ENCODE measurements at regions not wholly inside any gene's neighbourhood (a gene's known extent, or its start where the extent isn't known, plus 50 kb on each side); places are given as distances from the start of the nearest gene placed in this dataset.

DNA sequence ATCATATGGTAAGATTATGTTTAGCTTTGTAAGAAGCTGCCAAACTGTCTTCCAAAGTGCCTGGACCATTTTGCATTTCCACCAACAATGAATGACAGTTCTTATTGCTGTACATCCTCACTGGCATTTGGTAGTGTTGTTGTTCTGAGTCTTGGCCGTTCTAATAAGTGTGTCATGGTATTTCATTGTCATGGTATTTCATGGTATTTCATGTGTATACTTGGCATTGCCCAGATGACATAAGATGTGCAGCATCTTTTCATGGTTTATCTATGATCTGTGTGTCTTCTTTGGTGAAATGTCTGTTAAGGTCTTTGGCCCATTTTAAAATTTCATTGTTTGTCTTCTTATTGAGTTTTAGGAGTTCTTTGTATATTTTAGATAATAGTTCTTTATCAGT is 224.4 kb downstream of the BCAS1 start:
- no peak for TF ChIP-seq JUND (IDR thresholded peaks at IDR 0.05; ENCODE audit: low read depth)
- in situ Hi-C loops (cut with HindIII; ENCODE audit: low pct_unique_long_range_greater_than_20kb, low sequenced_read_pairs): no loop called here
- DNase-seq (ENCODE audit: low read depth in 1 of 2, low spot score in 1 of 2): no peak

DNA sequence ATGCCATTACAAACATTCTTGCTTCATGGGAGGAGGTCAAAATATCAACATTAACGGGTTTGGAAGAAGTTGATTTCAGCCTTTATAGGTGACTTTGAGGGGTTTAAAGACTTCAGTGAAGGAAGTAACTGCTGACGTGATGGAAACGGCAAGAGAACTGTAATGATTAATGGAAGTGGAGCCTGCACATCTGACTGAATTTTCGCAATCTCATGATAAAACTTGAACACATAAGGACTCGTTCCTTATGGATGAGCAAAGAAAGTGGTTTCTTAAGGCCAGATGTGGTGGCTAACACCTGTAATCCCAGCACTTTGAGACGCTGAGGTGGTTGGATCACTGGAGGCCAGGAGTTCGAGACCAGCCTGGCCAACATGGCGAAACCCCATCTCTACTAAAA is 226.1 kb downstream of the BCAS1 start:
- TF ChIP-seq JUND (IDR thresholded peaks at IDR 0.05; ENCODE audit: low read depth): no peak
- in situ Hi-C loops (cut with HindIII; ENCODE audit: low pct_unique_long_range_greater_than_20kb, low sequenced_read_pairs): no loop called here
- no peak for DNase-seq (ENCODE audit: low read depth in 1 of 2, low spot score in 1 of 2)

DNA sequence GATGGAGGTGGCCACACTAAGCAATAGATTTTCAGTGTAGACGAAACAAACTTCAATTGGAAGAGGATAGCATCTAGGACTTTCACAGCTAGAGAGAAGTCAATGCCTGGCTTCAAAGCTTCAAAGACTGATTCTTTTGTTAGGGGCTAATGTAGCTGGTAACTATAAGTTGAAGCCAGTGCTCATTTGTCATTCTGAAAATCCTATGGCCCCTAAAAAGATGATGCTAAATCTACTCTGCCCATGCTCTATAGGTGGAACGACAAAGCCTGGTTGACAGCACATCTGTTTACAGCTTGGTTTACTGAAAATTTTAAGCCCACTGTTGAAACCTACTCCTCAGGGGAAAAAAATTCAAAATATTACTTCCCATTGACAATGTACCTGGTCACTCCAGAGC is 226.7 kb downstream of the BCAS1 start:
- TF ChIP-seq JUND (IDR thresholded peaks at IDR 0.05; ENCODE audit: low read depth): no peak
- no peak for DNase-seq (ENCODE audit: low read depth in 1 of 2, low spot score in 1 of 2)
- in situ Hi-C loops (cut with HindIII; ENCODE audit: low pct_unique_long_range_greater_than_20kb, low sequenced_read_pairs): no loop called here

DNA sequence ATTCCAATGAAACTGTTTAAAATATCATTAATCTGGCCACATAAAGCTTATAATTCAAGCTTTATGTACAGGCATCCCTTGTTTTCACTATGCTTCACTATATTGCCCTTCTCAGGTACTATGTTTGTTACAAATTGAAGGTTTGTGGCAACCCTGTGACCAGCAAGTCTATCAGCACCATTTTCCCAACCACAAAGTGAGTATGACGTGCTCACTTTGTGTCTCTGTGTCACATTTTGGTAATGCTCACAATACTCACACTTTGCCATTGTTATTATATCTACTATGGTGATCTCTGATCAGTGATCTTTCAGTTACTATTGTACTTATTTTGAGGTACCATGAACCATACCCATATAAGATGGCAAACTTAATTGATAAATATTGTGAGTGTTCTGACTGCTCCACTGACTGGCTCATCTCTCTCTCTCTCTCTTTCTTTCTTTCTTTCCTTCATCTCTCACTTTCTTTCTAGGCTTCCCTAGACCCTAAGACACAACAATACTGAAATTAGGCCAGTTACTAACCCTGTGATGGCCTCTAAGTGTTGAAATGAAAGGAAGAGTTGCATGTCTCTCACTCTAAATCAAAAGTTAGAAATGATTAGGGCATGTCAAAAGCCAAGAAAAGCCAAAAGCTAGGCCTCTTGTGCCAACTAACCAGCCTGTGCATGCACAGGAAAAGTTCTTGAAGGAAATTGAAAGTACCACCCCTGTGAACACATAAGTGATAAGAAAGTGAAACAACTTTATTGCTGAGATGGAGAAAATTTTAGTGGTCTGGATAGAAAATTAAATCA is 227.9 kb downstream of the BCAS1 start:
- DNase-seq (ENCODE audit: low read depth in 1 of 2, low spot score in 1 of 2): no peak
- no peak for TF ChIP-seq JUND (IDR thresholded peaks at IDR 0.05; ENCODE audit: low read depth)
- in situ Hi-C loops (cut with HindIII; ENCODE audit: low pct_unique_long_range_greater_than_20kb, low sequenced_read_pairs): no loop called here

DNA sequence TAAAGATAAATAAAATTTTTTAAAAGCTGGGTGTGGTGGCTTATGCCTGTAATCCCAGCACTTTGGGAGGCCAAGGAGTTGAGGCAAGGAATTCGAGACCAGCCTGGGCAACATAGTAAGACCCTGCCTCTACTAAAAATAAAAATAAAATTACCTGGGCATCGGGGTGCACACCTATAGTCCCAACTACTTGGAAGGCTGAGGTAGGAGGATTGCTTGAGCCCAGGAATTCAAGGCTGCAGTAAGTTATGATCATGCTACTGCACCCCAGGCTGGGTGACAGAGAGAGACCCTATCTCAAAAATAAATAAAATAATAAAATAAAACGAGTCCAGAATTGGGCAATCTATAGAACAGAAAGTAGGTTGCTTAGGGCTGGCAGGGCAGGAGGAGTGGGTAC is 228.7 kb downstream of the BCAS1 start:
- in situ Hi-C loops (cut with HindIII; ENCODE audit: low pct_unique_long_range_greater_than_20kb, low sequenced_read_pairs): no loop called here
- TF ChIP-seq JUND (IDR thresholded peaks at IDR 0.05; ENCODE audit: low read depth): no peak
- no peak for DNase-seq (ENCODE audit: low read depth in 1 of 2, low spot score in 1 of 2)

DNA sequence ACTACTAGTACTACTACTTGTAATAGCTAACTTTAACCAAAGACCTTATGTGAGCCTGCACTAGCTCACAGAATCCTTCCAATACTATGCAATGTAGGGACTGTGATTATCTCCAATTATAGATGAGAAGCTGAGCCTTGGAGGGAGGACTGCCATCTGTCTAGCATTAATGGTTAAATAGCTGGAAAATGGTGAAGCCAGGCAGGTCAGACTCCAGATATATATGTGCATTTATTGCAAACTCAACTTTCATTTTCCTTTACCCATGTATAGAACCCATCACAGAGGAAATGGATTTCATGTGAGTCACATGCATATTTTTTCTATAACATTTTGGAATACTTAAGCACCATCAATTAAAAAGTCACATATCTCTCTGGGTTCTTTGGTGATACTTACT is 229.9 kb downstream of the BCAS1 start:
- no peak for DNase-seq (ENCODE audit: low read depth in 1 of 2, low spot score in 1 of 2)
- in situ Hi-C loops (cut with HindIII; ENCODE audit: low pct_unique_long_range_greater_than_20kb, low sequenced_read_pairs): no loop called here
- TF ChIP-seq JUND (IDR thresholded peaks at IDR 0.05; ENCODE audit: low read depth): no peak

DNA sequence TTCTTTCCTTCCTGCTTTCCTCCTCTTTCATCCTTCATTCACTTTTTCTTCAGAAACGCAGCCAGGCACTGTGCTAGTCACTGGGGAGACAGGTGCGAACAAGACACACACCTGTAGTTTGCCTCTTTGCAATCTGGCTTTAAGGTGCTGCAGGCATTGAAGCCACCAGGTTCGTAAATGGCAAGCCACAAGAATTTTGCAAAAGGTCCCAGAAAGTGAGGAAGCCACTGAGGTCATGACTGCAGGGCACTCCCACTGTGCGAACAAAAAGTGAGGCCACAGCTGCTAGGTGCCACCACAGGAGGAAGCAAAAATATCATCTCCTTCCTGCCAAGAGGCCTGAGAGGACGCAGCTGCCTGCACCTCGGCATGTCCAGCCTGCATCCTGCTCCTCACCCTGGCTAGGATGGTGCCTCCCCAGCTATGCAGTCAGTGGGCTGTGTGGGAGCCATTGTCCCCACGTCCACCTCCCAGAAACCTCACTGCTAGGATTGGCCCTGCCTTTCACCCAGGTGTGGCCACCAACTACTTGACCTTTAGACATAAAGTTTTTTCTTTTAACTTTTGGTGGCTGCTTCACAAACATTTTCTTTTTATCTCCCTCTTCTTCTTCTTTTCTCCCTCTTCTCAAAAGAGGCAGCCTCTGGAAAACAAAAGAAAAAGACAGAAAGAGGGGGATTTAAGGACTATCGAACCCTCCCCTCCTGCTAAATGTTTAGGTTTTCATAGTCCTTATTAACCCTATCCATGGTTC is 230.8 kb downstream of the BCAS1 start:
- DNase-seq (ENCODE audit: low read depth in 1 of 2, low spot score in 1 of 2): peak in 1 of 2 experiments; percentile 67
- no peak for TF ChIP-seq JUND (IDR thresholded peaks at IDR 0.05; ENCODE audit: low read depth)

DNA sequence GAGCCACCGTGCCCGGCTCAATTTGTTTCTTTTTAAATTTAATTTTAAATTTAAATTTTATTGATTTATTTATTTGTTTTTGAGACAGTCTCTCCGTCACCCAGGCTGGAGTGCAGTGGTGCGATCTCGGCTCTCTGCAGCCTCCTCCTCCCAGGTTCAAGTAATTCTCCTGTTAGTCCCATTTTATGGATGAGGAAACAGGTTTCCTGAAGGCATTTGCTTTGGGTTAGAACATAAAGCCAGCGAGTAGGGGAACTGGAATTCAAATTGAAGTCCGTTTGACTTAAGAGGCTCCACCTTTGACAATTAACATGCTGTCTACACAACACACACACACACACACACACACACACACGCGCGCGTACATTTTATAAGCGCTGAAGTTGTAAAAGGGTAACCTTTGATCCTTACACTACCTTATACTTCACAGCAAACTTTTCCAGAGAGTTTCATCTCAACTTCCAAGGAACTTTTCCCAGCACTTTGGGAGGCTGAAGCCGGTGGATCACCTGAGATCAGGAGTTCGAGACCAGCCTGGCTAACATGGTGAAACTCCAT is 232.0 kb downstream of the BCAS1 start:
- in situ Hi-C loops (cut with HindIII; ENCODE audit: low pct_unique_long_range_greater_than_20kb, low sequenced_read_pairs): no loop called here
- TF ChIP-seq JUND (IDR thresholded peaks at IDR 0.05; ENCODE audit: low read depth): no peak
- DNase-seq (ENCODE audit: low read depth in 1 of 2, low spot score in 1 of 2): no peak

More for the DNA sequence above, 230.8 kb downstream of the BCAS1 start:
- in situ Hi-C loops (cut with HindIII; ENCODE audit: low pct_unique_long_range_greater_than_20kb, low sequenced_read_pairs): no loop called here

DNA sequence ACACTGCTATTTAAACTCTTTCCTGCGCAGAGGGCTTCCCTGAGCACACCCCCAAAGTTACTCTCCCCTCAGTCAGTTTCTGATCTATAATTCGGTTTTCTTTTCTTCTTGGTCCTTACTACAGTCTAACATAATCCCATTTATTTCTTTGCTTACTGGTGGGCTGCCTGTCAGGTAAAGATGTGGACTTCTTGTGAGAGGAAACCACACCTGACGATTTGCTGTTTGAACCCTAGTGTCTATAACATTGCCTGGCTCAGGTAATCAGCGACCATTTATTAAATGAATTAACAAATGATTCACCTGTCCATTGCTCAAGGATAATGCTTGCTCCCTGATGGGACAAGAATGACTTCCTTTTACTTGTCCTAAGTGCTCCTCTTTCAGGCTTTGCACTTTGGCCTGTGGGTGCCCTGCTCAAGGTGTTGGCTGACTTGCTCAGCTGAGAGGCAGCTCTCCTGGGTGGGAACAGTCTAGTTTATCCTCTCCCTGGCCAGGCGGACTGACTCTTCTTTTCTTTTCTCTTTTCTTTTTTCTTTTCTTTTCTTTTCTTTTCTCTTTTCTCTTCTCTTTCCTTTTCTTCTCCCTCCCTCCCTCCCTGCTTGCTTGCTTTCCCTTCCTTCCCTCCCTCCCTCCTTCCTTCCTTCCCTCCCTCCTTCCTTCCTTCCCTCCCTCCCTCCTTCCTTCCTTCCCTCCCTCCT is 233.1 kb downstream of the BCAS1 start:
- no peak for DNase-seq (ENCODE audit: low read depth in 1 of 2, low spot score in 1 of 2)
- in situ Hi-C loops (cut with HindIII; ENCODE audit: low pct_unique_long_range_greater_than_20kb, low sequenced_read_pairs): no loop called here
- no peak for TF ChIP-seq JUND (IDR thresholded peaks at IDR 0.05; ENCODE audit: low read depth)

DNA sequence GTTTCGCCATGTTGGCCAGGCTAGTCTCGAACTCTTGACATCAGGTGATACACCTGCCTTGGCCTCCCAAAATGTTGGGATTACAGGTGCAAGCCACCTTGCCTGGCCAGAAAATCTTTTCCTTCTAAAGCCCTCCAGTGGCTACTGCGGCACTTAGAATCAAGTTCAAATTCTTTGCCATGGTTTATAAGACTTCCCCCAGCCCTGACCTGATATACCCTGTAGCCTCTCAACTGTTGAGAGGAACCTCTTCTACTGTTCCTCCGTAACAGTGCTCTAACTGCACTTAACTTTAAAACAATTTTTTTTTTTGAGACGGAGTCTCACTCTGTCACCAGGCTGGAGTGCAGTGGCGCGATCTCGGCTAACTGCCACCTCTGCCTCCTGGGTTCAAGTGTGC is 235.6 kb downstream of the BCAS1 start:
- DNase-seq (ENCODE audit: low read depth in 1 of 2, low spot score in 1 of 2): no peak
- in situ Hi-C loops (cut with HindIII; ENCODE audit: low pct_unique_long_range_greater_than_20kb, low sequenced_read_pairs): no loop called here
- TF ChIP-seq JUND (IDR thresholded peaks at IDR 0.05; ENCODE audit: low read depth): no peak

DNA sequence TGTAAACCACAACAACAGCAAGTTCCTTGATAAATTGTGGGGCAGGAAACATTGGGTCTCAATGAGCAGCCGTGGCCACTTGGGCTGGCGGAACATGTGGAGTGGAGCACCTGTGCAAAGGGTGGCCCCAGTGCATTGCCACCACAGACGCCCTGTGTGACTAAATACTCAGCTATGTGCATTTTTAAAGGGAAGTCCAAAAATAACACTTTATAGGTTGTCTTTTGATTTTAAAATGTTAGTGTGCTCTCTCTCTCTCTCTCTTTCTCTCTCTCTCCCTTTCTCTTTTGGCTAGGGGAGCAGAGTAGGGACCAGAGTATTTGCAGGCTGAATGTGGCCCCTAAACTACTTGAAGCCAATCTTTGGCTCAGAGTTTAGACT is 236.3 kb downstream of the BCAS1 start:
- no peak for DNase-seq (ENCODE audit: low read depth in 1 of 2, low spot score in 1 of 2)
- TF ChIP-seq JUND (IDR thresholded peaks at IDR 0.05; ENCODE audit: low read depth): no peak
- in situ Hi-C loops (cut with HindIII; ENCODE audit: low pct_unique_long_range_greater_than_20kb, low sequenced_read_pairs): no loop called here

DNA sequence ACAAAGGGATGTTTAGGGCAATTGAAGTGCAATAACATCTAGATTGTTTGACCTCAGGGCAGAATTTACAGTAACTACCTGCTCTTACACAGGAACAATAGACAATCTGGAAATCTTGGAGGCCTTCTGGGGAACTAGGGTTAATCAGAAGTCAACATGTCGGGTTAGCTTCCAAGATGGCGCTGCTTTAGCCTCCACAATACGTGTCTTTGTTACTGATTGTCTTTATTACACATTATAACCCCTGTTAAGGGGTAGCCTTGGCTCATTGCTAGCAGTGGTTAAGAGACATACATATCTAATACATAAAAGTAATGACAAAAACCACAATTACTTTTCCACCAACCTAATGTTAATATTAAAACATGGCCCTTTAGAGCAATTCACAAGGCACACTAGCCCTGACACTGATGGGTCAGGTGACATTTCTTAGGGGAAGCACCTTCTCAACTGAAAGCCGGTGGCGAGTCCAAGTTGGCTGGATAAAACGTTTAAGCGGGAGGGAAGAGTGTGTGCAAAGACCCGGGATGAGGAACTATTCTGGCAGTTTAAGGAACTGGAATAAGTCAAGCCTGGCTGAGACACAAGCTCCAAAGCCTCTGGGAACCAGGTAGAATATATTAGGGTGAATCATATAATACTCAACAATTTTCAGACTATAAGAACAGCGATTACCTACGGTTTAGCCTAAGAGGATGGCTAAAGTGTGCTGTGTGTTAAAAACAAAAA is 236.9 kb downstream of the BCAS1 start:
- no peak for TF ChIP-seq JUND (IDR thresholded peaks at IDR 0.05; ENCODE audit: low read depth)
- DNase-seq (ENCODE audit: low read depth in 1 of 2, low spot score in 1 of 2): no peak
- in situ Hi-C loops (cut with HindIII; ENCODE audit: low pct_unique_long_range_greater_than_20kb, low sequenced_read_pairs): no loop called here
